ENCODE measurements at regions not wholly inside any gene's neighbourhood (a gene's known extent, or its start where the extent isn't known, plus 50 kb on each side); places are given as distances from the start of the nearest gene placed in this dataset.

DNA sequence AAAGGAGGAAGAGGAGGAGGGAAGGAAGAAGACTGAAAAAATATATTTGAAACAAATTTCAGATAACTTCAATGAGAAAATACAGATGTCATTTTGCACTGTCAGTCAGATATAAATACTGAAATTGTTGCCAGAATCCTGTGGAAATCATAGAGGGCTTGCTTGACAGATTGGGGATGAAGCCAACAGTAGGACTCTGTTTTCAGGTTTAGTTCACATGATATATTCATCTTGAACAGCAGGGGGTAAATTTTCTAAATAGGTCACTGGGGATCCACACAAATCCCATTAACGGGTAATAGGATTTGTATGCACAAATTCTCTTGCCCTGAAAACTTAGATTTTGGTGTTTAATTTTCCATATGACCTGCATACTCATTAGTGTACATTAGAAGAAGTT lies 103.3 kb upstream of the PCDH18 start:
- H3K4me1 ChIP-seq (ENCODE audit: control insufficient read depth in 4 of 4, insufficient read depth in 4 of 4, low read length in 3 of 4), result no peaks in the 10 kb centered on the region
- no peak overlapping the region for H3K4me3 ChIP-seq (ENCODE audit: low read depth in 1 of 3, low read length in 3 of 3)
- H3K9me3 ChIP-seq (ENCODE audit: control insufficient read depth in 4 of 4, low read length in 3 of 4), result peaks cover 0 to 1% (median 0%) of the 10 kb centered on the region in 4 donors
- H3K27me3 ChIP-seq (ENCODE audit: control insufficient read depth in 4 of 4, insufficient read depth in 4 of 4, low read length in 3 of 4), result no peaks in the 10 kb centered on the region
- TF ChIP-seq YY1 (IDR thresholded peaks at IDR 0.05), result no peak
- TF ChIP-seq RXRA (IDR thresholded peaks at IDR 0.05), result no peak
- no peak for TF ChIP-seq FOXA1 (IDR thresholded peaks at IDR 0.05)
- TF ChIP-seq NR2F2 (IDR thresholded peaks at IDR 0.05), result no peak
- no peak for TF ChIP-seq HNF4A (conservative IDR thresholded peaks at IDR 0.05)
- TF ChIP-seq GABPA (IDR thresholded peaks at IDR 0.05 in 1 of 2, conservative IDR thresholded peaks at IDR 0.05 in 1 of 2), result no peak
- TF ChIP-seq HNF4G (IDR thresholded peaks at IDR 0.05), result no peak
- no peak for TF ChIP-seq TAF1 (conservative IDR thresholded peaks at IDR 0.05)
- TF ChIP-seq, protein P1, sequence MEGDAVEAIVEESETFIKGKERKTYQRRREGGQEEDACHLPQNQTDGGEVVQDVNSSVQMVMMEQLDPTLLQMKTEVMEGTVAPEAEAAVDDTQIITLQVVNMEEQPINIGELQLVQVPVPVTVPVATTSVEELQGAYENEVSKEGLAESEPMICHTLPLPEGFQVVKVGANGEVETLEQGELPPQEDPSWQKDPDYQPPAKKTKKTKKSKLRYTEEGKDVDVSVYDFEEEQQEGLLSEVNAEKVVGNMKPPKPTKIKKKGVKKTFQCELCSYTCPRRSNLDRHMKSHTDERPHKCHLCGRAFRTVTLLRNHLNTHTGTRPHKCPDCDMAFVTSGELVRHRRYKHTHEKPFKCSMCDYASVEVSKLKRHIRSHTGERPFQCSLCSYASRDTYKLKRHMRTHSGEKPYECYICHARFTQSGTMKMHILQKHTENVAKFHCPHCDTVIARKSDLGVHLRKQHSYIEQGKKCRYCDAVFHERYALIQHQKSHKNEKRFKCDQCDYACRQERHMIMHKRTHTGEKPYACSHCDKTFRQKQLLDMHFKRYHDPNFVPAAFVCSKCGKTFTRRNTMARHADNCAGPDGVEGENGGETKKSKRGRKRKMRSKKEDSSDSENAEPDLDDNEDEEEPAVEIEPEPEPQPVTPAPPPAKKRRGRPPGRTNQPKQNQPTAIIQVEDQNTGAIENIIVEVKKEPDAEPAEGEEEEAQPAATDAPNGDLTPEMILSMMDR (IDR thresholded peaks at IDR 0.05; ENCODE audit: low read depth, low read length, missing input control), result no peak
- no peak for TF ChIP-seq EGR1 (IDR thresholded peaks at IDR 0.05; ENCODE audit: low read depth in 2 of 2)
- H3K36me3 ChIP-seq (ENCODE audit: control insufficient read depth in 4 of 4, insufficient read depth in 3 of 4, low read depth in 1 of 4, low read length in 3 of 4), result no peaks in the 10 kb centered on the region
- DNase-seq (ENCODE audit: low spot score), result no peak
- no peak overlapping the region for H3K27ac ChIP-seq (ENCODE audit: low read depth in 1 of 2, low read length in 2 of 2)
- no peak overlapping the region for H3K9ac ChIP-seq (ENCODE audit: low read depth in 1 of 2, low read length in 2 of 2)
- 38% methylated on average over 1 of the region's 1 CpG for WGBS

- Histone ChIP-seq H3K27ac (ENCODE audit: low read depth in 1 of 2, low read length in 2 of 2) (no peak overlapping the region), H3K9me3 (ENCODE audit: control insufficient read depth in 4 of 4, low read length in 3 of 4) (peaks cover 0 to 1% (median 0%) of the 10 kb centered on the region in 4 donors), H3K4me3 (ENCODE audit: low read depth in 1 of 3, low read length in 3 of 3) (no peak overlapping the region), H3K36me3 (ENCODE audit: control insufficient read depth in 4 of 4, insufficient read depth in 3 of 4, low read depth in 1 of 4, low read length in 3 of 4) (no peaks in the 10 kb centered on the region), H3K4me1 (ENCODE audit: control insufficient read depth in 4 of 4, insufficient read depth in 4 of 4, low read length in 3 of 4) (no peaks in the 10 kb centered on the region), H3K9ac (ENCODE audit: low read depth in 1 of 2, low read length in 2 of 2) (no peak overlapping the region), H3K27me3 (ENCODE audit: control insufficient read depth in 4 of 4, insufficient read depth in 4 of 4, low read length in 3 of 4) (no peaks in the 10 kb centered on the region)
- DNase-seq (ENCODE audit: low spot score), result no peak
- WGBS, result 48% methylated on average over 3 of the region's 3 CpGs
- TF ChIP-seq, protein P1 (IDR thresholded peaks at IDR 0.05; ENCODE audit: low read depth, low read length, missing input control), result no peak
- TF ChIP-seq FOXA2 (IDR thresholded peaks at IDR 0.05) (no peak), RAD21 (IDR thresholded peaks at IDR 0.05) (no peak), YY1 (IDR thresholded peaks at IDR 0.05) (no peak), EGR1 (IDR thresholded peaks at IDR 0.05; ENCODE audit: low read depth in 2 of 2) (no peak), FOXA1 (IDR thresholded peaks at IDR 0.05) (no peak)
Observed at GRCh38 chr4:137635108-137635507, 102.8 kb upstream of the PCDH18 start.

GRCh38 chr4:137632842-137633241 lies 100.5 kb upstream of the PCDH18 start:
- no peaks in the 10 kb centered on the region for H3K36me3 ChIP-seq (ENCODE audit: control insufficient read depth in 4 of 4, insufficient read depth in 3 of 4, low read depth in 1 of 4, low read length in 3 of 4)
- TF ChIP-seq ATF3 (IDR thresholded peaks at IDR 0.05), result no peak
- no peak for TF ChIP-seq REST (IDR thresholded peaks at IDR 0.05)
- TF ChIP-seq HNF4G (IDR thresholded peaks at IDR 0.05), result no peak
- TF ChIP-seq, protein P2, sequence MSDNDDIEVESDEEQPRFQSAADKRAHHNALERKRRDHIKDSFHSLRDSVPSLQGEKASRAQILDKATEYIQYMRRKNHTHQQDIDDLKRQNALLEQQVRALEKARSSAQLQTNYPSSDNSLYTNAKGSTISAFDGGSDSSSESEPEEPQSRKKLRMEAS (IDR thresholded peaks at IDR 0.05), result no peak
- TF ChIP-seq FOXA2 (IDR thresholded peaks at IDR 0.05), result no peak
- no peak for TF ChIP-seq GABPA (IDR thresholded peaks at IDR 0.05 in 1 of 2, conservative IDR thresholded peaks at IDR 0.05 in 1 of 2)
- TF ChIP-seq, protein P1 (IDR thresholded peaks at IDR 0.05; ENCODE audit: low read depth, low read length, missing input control), result no peak
- H3K9ac ChIP-seq (ENCODE audit: low read depth in 1 of 2, low read length in 2 of 2), result no peak overlapping the region
- WGBS, result 66% methylated on average over 1 of the region's 1 CpG
- no peak overlapping the region for H3K27ac ChIP-seq (ENCODE audit: low read depth in 1 of 2, low read length in 2 of 2)
- no peaks in the 10 kb centered on the region for H3K4me1 ChIP-seq (ENCODE audit: control insufficient read depth in 4 of 4, insufficient read depth in 4 of 4, low read length in 3 of 4)
- H3K9me3 ChIP-seq (ENCODE audit: control insufficient read depth in 4 of 4, low read length in 3 of 4), result peaks cover 0 to 1% (median 0%) of the 10 kb centered on the region in 4 donors
- H3K27me3 ChIP-seq (ENCODE audit: control insufficient read depth in 4 of 4, insufficient read depth in 4 of 4, low read length in 3 of 4), result no peaks in the 10 kb centered on the region
- no peak for DNase-seq (ENCODE audit: low spot score)
- no peak overlapping the region for H3K4me3 ChIP-seq (ENCODE audit: low read depth in 1 of 3, low read length in 3 of 3)

Measured in liver (tissue), 8 donors.